H1 (cell line): ENCODE measurements at regions not wholly inside any gene's neighbourhood (a gene's known extent, or its start where the extent isn't known, plus 50 kb on each side); places are given as distances from the start of the nearest gene placed in this dataset.
"Not testable (repeated sequence)": the region's sequence is repeated elsewhere in the genome, so short reads cannot be mapped to it uniquely, and the experiment has no call there.

Experiments used
- CTCF ChIA-PET: fragments of 300-600 bp; sonication (Branson Sonifier 250); formaldehyde crosslinking; loops from one replicate; lab custom pipeline; 2021; ENCODE audit not compliant: partially characterized antibody; lab: Charles Lee
- POLR2A ChIA-PET: fragments of 300-600 bp; sonication (Branson Sonifier 250); formaldehyde crosslinking; loops from one replicate; lab custom pipeline; 2021; ENCODE audit warnings: inconsistent platforms; ENCODE audit not compliant: partially characterized antibody; lab: Charles Lee
- DNase-seq, 2 experiments: peaks; one replicate each; pipeline versions ENCODE4 v3.0.0 to v3.0.0-alpha.2; 2010 to 2022; ENCODE audit warnings: low spot score in 2 of 2, low read depth in 1 of 2, mixed read lengths in 1 of 2
- FAIRE-seq: peaks from 2 replicates; lab custom pipeline; 2011; peaks lifted over from hg19 to GRCh38; lab: Jason Lieb, UNC
- H2AFZ ChIP-seq: 2 replicates; pipeline ENCODE4 v1.8.1; 2012; ENCODE audit warnings: low read length, inconsistent platforms
- H2AK5ac ChIP-seq: 2 replicates; pipeline ENCODE4 v1.6.1; 2013; ENCODE audit warnings: low read depth, low read length
- H2BK120ac ChIP-seq: replicated peaks from 2 replicates; pipeline ENCODE3; 2013; ENCODE audit warnings: low read depth, low read length, inconsistent platforms
- H2BK12ac ChIP-seq: 2 replicates; pipeline ENCODE4 v1.6.1; 2013; ENCODE audit warnings: low read depth, low read length
- H2BK15ac ChIP-seq: 2 replicates; pipeline ENCODE4 v1.6.1; 2013; ENCODE audit warnings: low read length
- H2BK20ac ChIP-seq: 2 replicates; pipeline ENCODE4 v1.6.1; 2013; ENCODE audit warnings: low read length
- H2BK5ac ChIP-seq: 2 replicates; pipeline ENCODE4 v1.6.1; 2013; ENCODE audit warnings: low read depth, low read length
- H3K14ac ChIP-seq: 2 replicates; pipeline ENCODE4 v1.6.1; 2013; ENCODE audit warnings: inconsistent platforms; ENCODE audit not compliant: insufficient read length
- H3K18ac ChIP-seq: 2 replicates; pipeline ENCODE4 v1.6.1; 2013; ENCODE audit warnings: low read length; ENCODE audit errors: extremely low read depth
- H3K23ac ChIP-seq: 2 replicates; pipeline ENCODE4 v1.6.1; 2013; ENCODE audit warnings: inconsistent platforms; ENCODE audit not compliant: insufficient read length
- H3K23me2 ChIP-seq: 2 replicates; pipeline ENCODE4 v1.6.1; 2013; ENCODE audit warnings: low read depth, low read length
- H3K27ac ChIP-seq: 2 replicates; pipeline ENCODE4 v1.6.1; 2011; ENCODE audit warnings: low read depth, low read length, inconsistent platforms
- H3K27me3 ChIP-seq, 4 experiments: replicated peaks in 1 of 4; 1 replicate in 1 of 4; 2 replicates in 3 of 4; pipeline versions ENCODE4 v1.6.1 to v1.8.1; 2011 to 2013; ENCODE audit warnings: low read length in 3 of 4, mild to moderate bottlenecking in 3 of 4, inconsistent platforms in 2 of 4, mixed read lengths in 2 of 4, moderate library complexity in 1 of 4; ENCODE audit not compliant: control insufficient read depth in 3 of 4, insufficient read depth in 3 of 4; ENCODE audit errors: extremely low read depth in 1 of 4
- H3K36me3 ChIP-seq, 4 experiments: 2 replicates each; pipeline versions ENCODE4 v1.6.1 to v1.8.1; 2011 to 2013; ENCODE audit warnings: mild to moderate bottlenecking in 4 of 4, low read length in 3 of 4, moderate library complexity in 2 of 4, control low read depth in 1 of 4, inconsistent platforms in 1 of 4; ENCODE audit not compliant: insufficient read depth in 4 of 4, control insufficient read depth in 2 of 4
- H3K4ac ChIP-seq: replicated peaks from 2 replicates; pipeline ENCODE3; 2013; ENCODE audit warnings: low read length, low read depth, mixed read lengths, inconsistent platforms; ENCODE audit not compliant: insufficient read length
- H3K4me1 ChIP-seq, 4 experiments: replicated peaks in 1 of 4; 1 replicate in 1 of 4; 2 replicates in 3 of 4; pipeline versions ENCODE4 v1.6.1 to v1.8.1; 2011 to 2013; ENCODE audit warnings: low read length in 3 of 4, inconsistent platforms in 2 of 4, mixed read lengths in 1 of 4; ENCODE audit not compliant: insufficient read depth in 4 of 4, control insufficient read depth in 3 of 4
- H3K4me2 ChIP-seq, 2 experiments: 2 replicates each; pipeline versions ENCODE4 v1.6.1 to v1.8.1; 2011 to 2013; ENCODE audit warnings: low read depth in 2 of 2, low read length in 2 of 2, control low read depth in 1 of 2, inconsistent platforms in 1 of 2, mild to moderate bottlenecking in 1 of 2; ENCODE audit not compliant: insufficient read depth in 1 of 2
- H3K4me3 ChIP-seq, 4 experiments: fragments of 200-600, 300-600 bp in 1 of 4; sonication (generic), shearing (Covaris generic), sonication (Bioruptor Twin) in 1 of 4; 2 replicates each; pipeline versions ENCODE4 v1.5.1 to v1.8.1; 2011 to 2016; ENCODE audit warnings: low read length in 4 of 4, low read depth in 3 of 4, control low read depth in 2 of 4, inconsistent platforms in 2 of 4, mild to moderate bottlenecking in 2 of 4, mixed read lengths in 1 of 4, moderate library complexity in 1 of 4; ENCODE audit not compliant: insufficient read depth in 2 of 4; ENCODE audit errors: extremely low read depth in 1 of 4
- H3K56ac ChIP-seq: replicated peaks from 2 replicates; pipeline ENCODE3; 2013; ENCODE audit warnings: low read depth, mild to moderate bottlenecking, mixed read lengths, low read length, inconsistent platforms; ENCODE audit not compliant: insufficient read length
- H3K79me1 ChIP-seq: 2 replicates; pipeline ENCODE4 v1.6.1; 2013; ENCODE audit warnings: low read depth, low read length, control low read depth
- H3K79me2 ChIP-seq, 2 experiments: 2 replicates each; pipeline versions ENCODE4 v1.6.1 to v1.8.1; 2012 to 2013; ENCODE audit warnings: low read length in 2 of 2, mild to moderate bottlenecking in 2 of 2, inconsistent platforms in 1 of 2; ENCODE audit not compliant: insufficient read depth in 2 of 2, control insufficient read depth in 1 of 2
- H3K9ac ChIP-seq, 4 experiments: replicated peaks in 1 of 4; 1 replicate in 1 of 4; 2 replicates in 3 of 4; pipeline versions ENCODE4 v1.6.1 to v1.8.1; 2011 to 2013; ENCODE audit warnings: low read depth in 3 of 4, low read length in 3 of 4, control low read depth in 2 of 4, mild to moderate bottlenecking in 2 of 4, moderate library complexity in 2 of 4, inconsistent platforms in 1 of 4; ENCODE audit errors: extremely low read depth in 1 of 4
- H3K9me3 ChIP-seq, 2 experiments: 2 replicates each; pipeline versions ENCODE4 v1.6.1 to v1.8.1; 2012 to 2013; ENCODE audit warnings: mild to moderate bottlenecking in 2 of 2, moderate library complexity in 2 of 2, control low read depth in 1 of 2, inconsistent platforms in 1 of 2, low read depth in 1 of 2, low read length in 1 of 2, mixed read lengths in 1 of 2; ENCODE audit not compliant: insufficient read depth in 2 of 2
- H4K20me1 ChIP-seq, 2 experiments: replicated peaks in 1 of 2; 2 replicates each; pipeline versions ENCODE3 to v1.8.1; 2011 to 2013; ENCODE audit warnings: inconsistent platforms in 2 of 2, low read length in 2 of 2, mild to moderate bottlenecking in 1 of 2; ENCODE audit not compliant: insufficient read depth in 2 of 2, control insufficient read depth in 1 of 2
- H4K5ac ChIP-seq: 2 replicates; pipeline ENCODE4 v1.6.1; 2013; ENCODE audit warnings: low read length, low read depth, mixed read lengths, inconsistent platforms; ENCODE audit not compliant: insufficient read length
- H4K8ac ChIP-seq: 2 replicates; pipeline ENCODE4 v1.8.0; 2013; ENCODE audit warnings: mild to moderate bottlenecking, moderate library complexity, low read length, inconsistent platforms; ENCODE audit not compliant: insufficient read depth; ENCODE audit errors: extremely low read depth
- H4K91ac ChIP-seq: replicated peaks from 2 replicates; pipeline ENCODE3; 2013; ENCODE audit warnings: low read length, mixed read lengths, inconsistent platforms; ENCODE audit not compliant: insufficient read length
- WGBS, 2 experiments: shearing (Covaris generic) in 1 of 2; methylation state at CpG; one replicate each; pipeline versions ENCODE4 v1.1.6 to v1.1.7; 2013 to 2015; ENCODE audit warnings: low lambda C conversion rate in 2 of 2, mixed read lengths in 2 of 2, inconsistent platforms in 1 of 2, low coverage in 1 of 2, missing lambda C conversion rate in 1 of 2; ENCODE audit not compliant: insufficient replicate concordance in 2 of 2, insufficient coverage in 1 of 2, insufficient read length in 1 of 2; ENCODE audit errors: extremely low coverage in 1 of 2, missing lambda C conversion rate in 1 of 2; 5-methylcytosine and 5-hydroxymethylcytosine counted together

- H3K36me3 ChIP-seq, H3K4me3 ChIP-seq, H2BK12ac ChIP-seq, H3K27ac ChIP-seq, H3K4me2 ChIP-seq, H3K4ac ChIP-seq, H3K9ac ChIP-seq, CTCF ChIA-PET, H3K14ac ChIP-seq, H4K20me1 ChIP-seq, FAIRE-seq, H4K8ac ChIP-seq, H2BK15ac ChIP-seq, H4K91ac ChIP-seq, H3K18ac ChIP-seq, H2BK20ac ChIP-seq, H2BK120ac ChIP-seq, H2BK5ac ChIP-seq, H3K79me2 ChIP-seq, H2AFZ ChIP-seq, H3K56ac ChIP-seq, H3K23me2 ChIP-seq, H3K27me3 ChIP-seq, DNase-seq, H3K4me1 ChIP-seq, H3K79me1 ChIP-seq, H2AK5ac ChIP-seq, H4K5ac ChIP-seq, H3K23ac ChIP-seq: not testable (repeated sequence)
- 95% methylated on average over 7 of the region's 7 CpGs; no CpG with 5 or more reads in 1 of the 2 experiments for whole genome bisulfite sequencing, 2 experiments
- POLR2A ChIA-PET, result interaction anchor here (1.3 kb wide), 1 partner anchor 27 kb away, joined by 3 read pairs; no protein-coding TSS in a partner anchor
- H3K9me3 ChIP-seq, result peaks cover 23 to 26% of the 10 kb centered on the region in 2 experiments
Observed at GRCh38 chr7:4507886-4508285, 174.2 kb upstream of the FOXK1 start.
